OCI-LY7 (cell line): ENCODE measurements at regions not wholly inside any gene's neighbourhood (a gene's known extent, or its start where the extent isn't known, plus 50 kb on each side); places are given as distances from the start of the nearest gene placed in this dataset.
"Not testable (repeated sequence)": the region's sequence is repeated elsewhere in the genome, so short reads cannot be mapped to it uniquely, and the experiment has no call there.

Experiments used
- EZH2phosphoT487 ChIP-seq: fragments of 200-600 bp; sonication (generic); IDR thresholded peaks from 2 replicates; pipeline ENCODE4 v1.6.1; 2018; ENCODE audit warnings: low read depth, borderline replicate concordance, mild to moderate bottlenecking, mixed run types, antibody characterized with exemption, low read length, moderate library complexity, mixed read lengths
- TF ChIP-seq, protein P1 (sequence below): fragments of 200-600 bp; sonication (generic); conservative IDR thresholded peaks from 2 replicates; pipeline ENCODE4 v1.5.1; 2014; ENCODE audit warnings: mild to moderate bottlenecking, antibody characterized with exemption, low read length, moderate library complexity, mixed read lengths

DNA sequence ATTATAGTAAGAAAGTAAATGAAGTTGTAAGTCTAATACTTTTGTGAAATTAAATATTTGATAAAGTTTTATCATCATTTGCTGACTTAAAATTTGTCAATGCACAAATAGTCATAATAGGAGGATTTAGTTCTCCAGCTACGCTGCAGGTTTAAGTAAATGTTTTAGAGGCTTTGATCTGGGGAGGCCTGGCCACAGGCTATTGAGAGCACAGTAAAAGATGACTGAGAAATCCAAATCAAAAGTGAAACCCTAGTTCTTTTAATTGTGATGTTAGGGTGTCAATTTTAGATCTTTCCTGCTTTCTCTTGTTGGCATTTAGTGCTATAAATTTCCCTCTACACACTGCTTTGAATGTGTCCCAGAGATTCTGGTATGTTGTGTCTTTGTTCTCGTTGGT, 694.3 kb upstream of the ZNF385D start:
- TF ChIP-seq, protein P1, sequence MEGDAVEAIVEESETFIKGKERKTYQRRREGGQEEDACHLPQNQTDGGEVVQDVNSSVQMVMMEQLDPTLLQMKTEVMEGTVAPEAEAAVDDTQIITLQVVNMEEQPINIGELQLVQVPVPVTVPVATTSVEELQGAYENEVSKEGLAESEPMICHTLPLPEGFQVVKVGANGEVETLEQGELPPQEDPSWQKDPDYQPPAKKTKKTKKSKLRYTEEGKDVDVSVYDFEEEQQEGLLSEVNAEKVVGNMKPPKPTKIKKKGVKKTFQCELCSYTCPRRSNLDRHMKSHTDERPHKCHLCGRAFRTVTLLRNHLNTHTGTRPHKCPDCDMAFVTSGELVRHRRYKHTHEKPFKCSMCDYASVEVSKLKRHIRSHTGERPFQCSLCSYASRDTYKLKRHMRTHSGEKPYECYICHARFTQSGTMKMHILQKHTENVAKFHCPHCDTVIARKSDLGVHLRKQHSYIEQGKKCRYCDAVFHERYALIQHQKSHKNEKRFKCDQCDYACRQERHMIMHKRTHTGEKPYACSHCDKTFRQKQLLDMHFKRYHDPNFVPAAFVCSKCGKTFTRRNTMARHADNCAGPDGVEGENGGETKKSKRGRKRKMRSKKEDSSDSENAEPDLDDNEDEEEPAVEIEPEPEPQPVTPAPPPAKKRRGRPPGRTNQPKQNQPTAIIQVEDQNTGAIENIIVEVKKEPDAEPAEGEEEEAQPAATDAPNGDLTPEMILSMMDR: not testable (repeated sequence)
- TF ChIP-seq EZH2phosphoT487: not testable (repeated sequence)
